ENCODE measurements at regions not wholly inside any gene's neighbourhood (a gene's known extent, or its start where the extent isn't known, plus 50 kb on each side); places are given as distances from the start of the nearest gene placed in this dataset.

DNA sequence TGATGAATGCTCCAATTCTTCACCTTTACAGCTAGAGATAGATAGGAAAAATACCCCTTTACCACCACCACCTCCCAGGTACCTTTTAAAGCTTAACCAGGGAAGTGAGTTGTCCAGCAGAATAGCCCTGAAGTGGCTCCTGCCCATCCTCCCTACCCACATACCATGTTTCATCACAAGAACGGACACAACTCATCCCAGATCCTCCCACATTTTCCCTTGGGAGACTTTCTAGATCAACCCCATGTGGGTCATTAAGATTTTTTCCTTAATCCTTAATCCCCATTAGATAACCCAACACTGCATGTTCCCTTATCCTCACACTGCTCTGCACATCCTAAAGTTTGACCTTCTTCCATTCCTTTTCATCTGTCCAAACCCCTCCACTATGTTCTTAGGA, 69.3 kb downstream of the CHST2 start:
- TF ChIP-seq HDGF (IDR thresholded peaks at IDR 0.05) (no peak), CREB1 (IDR thresholded peaks at IDR 0.05; ENCODE audit: low read depth) (no peak), POLR2AphosphoS5 (IDR thresholded peaks at IDR 0.05; ENCODE audit: low read length) (no peak), MEF2A (IDR thresholded peaks at IDR 0.05; ENCODE audit: insufficient read depth, low read depth, low read length) (no peak), FOS (IDR thresholded peaks at IDR 0.05; ENCODE audit: borderline replicate concordance, extremely low read depth, insufficient read length) (no peak), TCF7 (IDR thresholded peaks at IDR 0.05; ENCODE audit: borderline replicate concordance) (no peak), SP1 (IDR thresholded peaks at IDR 0.05; ENCODE audit: low read depth, low read length) (no peak), POLR2A (IDR thresholded peaks at IDR 0.05; ENCODE audit: low read depth, low read length) (no peak), ZNF384 (IDR thresholded peaks at IDR 0.05; ENCODE audit: borderline replicate concordance, low read depth, low read length) (no peak), SUZ12 (IDR thresholded peaks at IDR 0.05; ENCODE audit: unreplicated experiment) (no peak), RAD21 (IDR thresholded peaks at IDR 0.05; ENCODE audit: insufficient read depth, low read depth, low read length) (no peak)
- TF ChIP-seq, protein P1, sequence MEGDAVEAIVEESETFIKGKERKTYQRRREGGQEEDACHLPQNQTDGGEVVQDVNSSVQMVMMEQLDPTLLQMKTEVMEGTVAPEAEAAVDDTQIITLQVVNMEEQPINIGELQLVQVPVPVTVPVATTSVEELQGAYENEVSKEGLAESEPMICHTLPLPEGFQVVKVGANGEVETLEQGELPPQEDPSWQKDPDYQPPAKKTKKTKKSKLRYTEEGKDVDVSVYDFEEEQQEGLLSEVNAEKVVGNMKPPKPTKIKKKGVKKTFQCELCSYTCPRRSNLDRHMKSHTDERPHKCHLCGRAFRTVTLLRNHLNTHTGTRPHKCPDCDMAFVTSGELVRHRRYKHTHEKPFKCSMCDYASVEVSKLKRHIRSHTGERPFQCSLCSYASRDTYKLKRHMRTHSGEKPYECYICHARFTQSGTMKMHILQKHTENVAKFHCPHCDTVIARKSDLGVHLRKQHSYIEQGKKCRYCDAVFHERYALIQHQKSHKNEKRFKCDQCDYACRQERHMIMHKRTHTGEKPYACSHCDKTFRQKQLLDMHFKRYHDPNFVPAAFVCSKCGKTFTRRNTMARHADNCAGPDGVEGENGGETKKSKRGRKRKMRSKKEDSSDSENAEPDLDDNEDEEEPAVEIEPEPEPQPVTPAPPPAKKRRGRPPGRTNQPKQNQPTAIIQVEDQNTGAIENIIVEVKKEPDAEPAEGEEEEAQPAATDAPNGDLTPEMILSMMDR (IDR thresholded peaks at IDR 0.05 in 2 of 3, conservative IDR thresholded peaks at IDR 0.05 in 1 of 3; ENCODE audit: control insufficient read depth in 2 of 3, extremely low read depth in 1 of 3, insufficient read depth in 1 of 3, low read depth in 3 of 3, low read length in 3 of 3), result no peak

All from GM12878 (cell line).